Activated B cell treated with CpG ODN at 0.5 μM for 24 hours (primary cell): ENCODE measurements at regions not wholly inside any gene's neighbourhood (a gene's known extent, or its start where the extent isn't known, plus 50 kb on each side); places are given as distances from the start of the nearest gene placed in this dataset.
"Not testable (repeated sequence)": the region's sequence is repeated elsewhere in the genome, so short reads cannot be mapped to it uniquely, and the experiment has no call there.

ENCODE experiments used
- ATAC-seq: fragments of 200-7000 bp; cut with Tn5 transposase; one replicate; pipeline ENCODE4 v1.10.0; 2021; ENCODE audit warnings: low read depth, mild to moderate bottlenecking, moderate library complexity
- CTCF ChIA-PET: fragments of 350-600 bp; sonication (Branson Sonifier 250); formaldehyde crosslinking; loops from one replicate; lab custom pipeline; 2021; ENCODE audit warnings: antibody characterized with exemption; lab: Charles Lee
- POLR2A ChIA-PET: fragments of 350-600 bp; sonication (Branson Sonifier 250); formaldehyde crosslinking; loops from one replicate; lab custom pipeline; 2021; ENCODE audit warnings: antibody characterized with exemption; lab: Charles Lee
- DNase-seq: peaks from one replicate; pipeline ENCODE4 v3.0.0; 2022
- H3K27ac Mint-ChIP-seq: one replicate; pipeline ENCODE4 v1.8.0; 2020; ENCODE audit warnings: mixed read lengths
- H3K27me3 Mint-ChIP-seq: one replicate; pipeline ENCODE4 v1.8.0; 2021; ENCODE audit warnings: mixed read lengths
- H3K36me3 Mint-ChIP-seq: one replicate; pipeline ENCODE4 v1.8.0; 2021; ENCODE audit warnings: low read depth, mixed read lengths
- H3K4me1 Mint-ChIP-seq: one replicate; pipeline ENCODE4 v1.8.0; 2021; ENCODE audit warnings: mixed read lengths
- H3K4me3 Mint-ChIP-seq: one replicate; pipeline ENCODE4 v1.8.0; 2020; ENCODE audit warnings: mild to moderate bottlenecking, mixed read lengths
- H3K9me3 Mint-ChIP-seq: one replicate; pipeline ENCODE4 v1.8.0; 2020; ENCODE audit warnings: mixed read lengths
- CTCF ChIP-seq: fragments of 200-600 bp; IDR thresholded peaks from one replicate; pipeline ENCODE4 v1.8.0; 2022; ENCODE audit warnings: antibody characterized with exemption, mild to moderate bottlenecking
- intact Hi-C: fragments of 100-400 bp; cut with micrococcal nuclease; formaldehyde crosslinking; loops from one replicate; pipeline ENCODE4 v1.15.1; 2024

- no peak for TF ChIP-seq CTCF
- ATAC-seq (no peak), DNase-seq (no peak)
- intact Hi-C loops: no loop called here
- ChIA-PET CTCF (no interaction called here), POLR2A (no interaction called here)
- Mint-ChIP-seq H3K27me3 (no peaks in the 10 kb centered on the region), H3K36me3 (no peaks in the 10 kb centered on the region), H3K9me3 (peaks cover 9% of the 10 kb centered on the region), H3K4me3 (no peak overlapping the region), H3K4me1 (no peaks in the 10 kb centered on the region), H3K27ac (no peak overlapping the region)
These were observed 105.1 kb upstream of the ANXA10 start for GRCh38 chr4:167987285-167987684.

GRCh38 chr4:167989815-167990214 is 102.5 kb upstream of the ANXA10 start:
- TF ChIP-seq CTCF: no peak
- no peak overlapping the region for H3K4me3 Mint-ChIP-seq
- H3K36me3 Mint-ChIP-seq: no peaks in the 10 kb centered on the region
- ChIA-PET POLR2A (no interaction called here), CTCF (no interaction called here)
- ATAC-seq: no peak
- DNase-seq: no peak
- H3K27me3 Mint-ChIP-seq: no peaks in the 10 kb centered on the region
- H3K4me1 Mint-ChIP-seq: no peaks in the 10 kb centered on the region
- no peak overlapping the region for H3K27ac Mint-ChIP-seq
- intact Hi-C loops: no loop called here
- peaks cover 7% of the 10 kb centered on the region for H3K9me3 Mint-ChIP-seq

GRCh38 chr4:168008112-168008511 is 84.2 kb upstream of the ANXA10 start:
- H3K27ac Mint-ChIP-seq, H3K4me1 Mint-ChIP-seq, H3K9me3 Mint-ChIP-seq, CTCF ChIA-PET, H3K27me3 Mint-ChIP-seq, H3K4me3 Mint-ChIP-seq, ATAC-seq, DNase-seq, POLR2A ChIA-PET, intact Hi-C loops, H3K36me3 Mint-ChIP-seq: not testable (repeated sequence)

- no peaks in the 10 kb centered on the region for H3K4me1 Mint-ChIP-seq
- no peak overlapping the region for H3K27ac Mint-ChIP-seq
- no peak for TF ChIP-seq CTCF
- intact Hi-C loops: no loop called here
- H3K27me3 Mint-ChIP-seq: no peaks in the 10 kb centered on the region
- no peak for ATAC-seq
- no peak for DNase-seq
- no peak overlapping the region for H3K4me3 Mint-ChIP-seq
- peaks cover 9% of the 10 kb centered on the region for H3K9me3 Mint-ChIP-seq
- ChIA-PET CTCF (no interaction called here), POLR2A (no interaction called here)
- H3K36me3 Mint-ChIP-seq: no peaks in the 10 kb centered on the region
These were observed 73.2 kb upstream of the ANXA10 start for GRCh38 chr4:168019019-168019651.

- no peak for TF ChIP-seq CTCF
- H3K36me3 Mint-ChIP-seq: no peaks in the 10 kb centered on the region
- H3K27me3 Mint-ChIP-seq: no peaks in the 10 kb centered on the region
- intact Hi-C loops: no loop called here
- DNase-seq (no peak), ATAC-seq (no peak)
- CTCF ChIA-PET: no interaction called here
- POLR2A ChIA-PET: no interaction called here
- no peaks in the 10 kb centered on the region for H3K4me1 Mint-ChIP-seq
- H3K4me3 Mint-ChIP-seq: no peak overlapping the region
- no peak overlapping the region for H3K27ac Mint-ChIP-seq
- peaks cover 9% of the 10 kb centered on the region for H3K9me3 Mint-ChIP-seq
These were observed 72.4 kb upstream of the ANXA10 start for GRCh38 chr4:168019921-168020320.

GRCh38 chr4:168021666-168022065 is 70.7 kb upstream of the ANXA10 start:
- ATAC-seq (no peak), DNase-seq (no peak)
- Mint-ChIP-seq H3K4me3 (no peak overlapping the region), H3K27me3 (no peaks in the 10 kb centered on the region), H3K36me3 (no peaks in the 10 kb centered on the region), H3K4me1 (no peaks in the 10 kb centered on the region), H3K9me3 (peaks cover 9% of the 10 kb centered on the region), H3K27ac (no peak overlapping the region)
- CTCF ChIA-PET: no interaction called here
- POLR2A ChIA-PET: no interaction called here
- TF ChIP-seq CTCF: no peak
- intact Hi-C loops: no loop called here
